Keratinocyte (primary cell): ENCODE measurements at regions not wholly inside any gene's neighbourhood (a gene's known extent, or its start where the extent isn't known, plus 50 kb on each side); places are given as distances from the start of the nearest gene placed in this dataset.

ENCODE experiments used
- DNase-seq: peaks from one replicate; pipeline ENCODE4 v3.0.0-alpha.2; 2011; ENCODE audit warnings: low read depth, missing footprints, low spot score
- FAIRE-seq: peaks from 2 replicates; lab custom pipeline; 2011; peaks lifted over from hg19 to GRCh38; lab: Jason Lieb, UNC
- H2AFZ ChIP-seq: 2 replicates; pipeline ENCODE4 v1.6.0; 2012; ENCODE audit warnings: low read length, control low read depth, inconsistent platforms; ENCODE audit not compliant: control insufficient read depth
- H3K27ac ChIP-seq: 2 replicates; pipeline ENCODE4 v1.5.1; 2011; ENCODE audit warnings: low read length; ENCODE audit not compliant: control insufficient read depth, insufficient read depth
- H3K27me3 ChIP-seq: 3 replicates; pipeline ENCODE4 v1.6.0; 2011; ENCODE audit warnings: low read length; ENCODE audit not compliant: control insufficient read depth, insufficient read depth; ENCODE audit errors: extremely low read depth
- H3K36me3 ChIP-seq, 2 experiments: 2 replicates in 1 of 2; 3 replicates in 1 of 2; pipeline ENCODE4 v1.5.1; 2011; ENCODE audit warnings: low read length in 2 of 2, mild to moderate bottlenecking in 1 of 2; ENCODE audit not compliant: control insufficient read depth in 2 of 2, insufficient read depth in 2 of 2; ENCODE audit errors: extremely low read depth in 1 of 2
- H3K4me1 ChIP-seq: 3 replicates; pipeline ENCODE4 v1.5.1; 2011; ENCODE audit warnings: low read length; ENCODE audit not compliant: control insufficient read depth, insufficient read depth; ENCODE audit errors: extremely low read depth
- H3K4me2 ChIP-seq: 3 replicates; pipeline ENCODE4 v1.6.0; 2011; ENCODE audit warnings: low read depth, low read length; ENCODE audit not compliant: control insufficient read depth, insufficient read depth; ENCODE audit errors: extremely low read depth
- H3K4me3 ChIP-seq, 3 experiments: fragments of 200-600 bp in 1 of 3; sonication (generic) in 1 of 3; 2 replicates in 2 of 3; 3 replicates in 1 of 3; pipeline ENCODE4 v1.5.1; 2011 to 2016; ENCODE audit warnings: low read length in 3 of 3, mild to moderate bottlenecking in 3 of 3, control low read depth in 2 of 3, inconsistent platforms in 1 of 3, low read depth in 1 of 3, mixed read lengths in 1 of 3, mixed run types in 1 of 3, moderate library complexity in 1 of 3; ENCODE audit not compliant: control insufficient read depth in 2 of 3, insufficient read depth in 2 of 3; ENCODE audit errors: extremely low read depth in 1 of 3
- H3K79me2 ChIP-seq: 2 replicates; pipeline ENCODE4 v1.6.0; 2012; ENCODE audit warnings: low read length; ENCODE audit not compliant: control insufficient read depth, insufficient read depth
- H3K9ac ChIP-seq: 3 replicates; pipeline ENCODE4 v1.6.0; 2011; ENCODE audit warnings: low read length; ENCODE audit not compliant: control insufficient read depth, insufficient read depth; ENCODE audit errors: extremely low read depth
- H3K9me1 ChIP-seq: 3 replicates; pipeline ENCODE4 v1.6.0; 2011; ENCODE audit warnings: low read length; ENCODE audit not compliant: control insufficient read depth, insufficient read depth; ENCODE audit errors: extremely low read depth
- H3K9me3 ChIP-seq: 2 replicates; pipeline ENCODE4 v1.5.1; 2012; ENCODE audit warnings: low read depth, low read length; ENCODE audit not compliant: control insufficient read depth
- H4K20me1 ChIP-seq: 3 replicates; pipeline ENCODE4 v1.6.0; 2011; ENCODE audit warnings: low read length; ENCODE audit not compliant: control insufficient read depth, insufficient read depth; ENCODE audit errors: extremely low read depth
- EZH2 ChIP-seq: IDR thresholded peaks from one replicate; pipeline ENCODE4 v1.6.1; 2012; ENCODE audit warnings: inconsistent platforms, mild to moderate bottlenecking, low read length, moderate library complexity
- dilution Hi-C: fragments of 300-500 bp; cut with MboI; formaldehyde crosslinking; loops from one replicate; pipeline ENCODE4 v1.7.0; 2020; ENCODE audit warnings: low sequenced_read_pairs; ENCODE audit not compliant: extremely low pct_ligation_motif_present
- TF ChIP-seq, protein P1 (sequence below), 3 experiments: IDR thresholded peaks in 1 of 3; conservative IDR thresholded peaks in 1 of 3; optimal IDR thresholded peaks in 1 of 3; 2 replicates in 2 of 3; 3 replicates in 1 of 3; pipeline versions ENCODE3 to v1.5.1; 2011; ENCODE audit warnings: low read length in 3 of 3, mild to moderate bottlenecking in 3 of 3, moderate library complexity in 2 of 3, control low read depth in 1 of 3, inconsistent platforms in 1 of 3; ENCODE audit not compliant: insufficient read depth in 2 of 3; ENCODE audit errors: extremely low read depth in 1 of 3

DNA sequence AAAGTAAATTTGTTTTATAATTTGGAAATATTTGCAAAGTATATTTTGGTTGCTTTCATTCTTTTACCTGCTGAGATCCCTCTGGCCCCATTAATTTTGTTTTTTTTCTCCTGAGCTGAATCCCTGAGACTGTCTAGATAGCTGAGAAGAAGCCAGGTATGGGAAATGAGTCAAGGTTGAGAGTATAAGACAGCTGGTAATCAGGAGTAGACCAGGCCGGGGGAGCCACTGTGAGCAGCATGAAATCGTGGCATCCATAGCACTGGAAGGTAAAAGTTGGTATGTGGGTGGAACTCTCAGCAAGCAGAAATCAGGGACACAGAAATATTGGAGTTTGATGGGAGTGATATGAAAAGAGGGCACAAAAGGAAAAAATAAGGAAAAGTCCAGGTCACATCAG is 164.5 kb downstream of the FHIP1A start:
- no peak for DNase-seq

GRCh38 chr4:151573945-151574344 is 165.0 kb downstream of the FHIP1A start:
- Histone ChIP-seq H2AFZ (no peak overlapping the region), H3K4me1 (peaks cover 24% of the 10 kb centered on the region), H3K9me1 (no peaks in the 10 kb centered on the region), H3K4me2 (peak overlapping the region; percentile 74), H4K20me1 (no peaks in the 10 kb centered on the region), H3K36me3 (peaks cover 0 to 6% of the 10 kb centered on the region in 2 experiments), H3K4me3 (peak overlapping the region in 1 of 3 experiments; percentile 12), H3K9ac (peak overlapping the region; percentile 5), H3K9me3 (no peaks in the 10 kb centered on the region), H3K27me3 (no peaks in the 10 kb centered on the region), H3K27ac (peak overlapping the region; percentile 61), H3K79me2 (no peaks in the 10 kb centered on the region)
- DNase-seq (peak; percentile 68), FAIRE-seq (peak; percentile 92)
- dilution Hi-C loops, result no loop called here
- TF ChIP-seq, protein P1, sequence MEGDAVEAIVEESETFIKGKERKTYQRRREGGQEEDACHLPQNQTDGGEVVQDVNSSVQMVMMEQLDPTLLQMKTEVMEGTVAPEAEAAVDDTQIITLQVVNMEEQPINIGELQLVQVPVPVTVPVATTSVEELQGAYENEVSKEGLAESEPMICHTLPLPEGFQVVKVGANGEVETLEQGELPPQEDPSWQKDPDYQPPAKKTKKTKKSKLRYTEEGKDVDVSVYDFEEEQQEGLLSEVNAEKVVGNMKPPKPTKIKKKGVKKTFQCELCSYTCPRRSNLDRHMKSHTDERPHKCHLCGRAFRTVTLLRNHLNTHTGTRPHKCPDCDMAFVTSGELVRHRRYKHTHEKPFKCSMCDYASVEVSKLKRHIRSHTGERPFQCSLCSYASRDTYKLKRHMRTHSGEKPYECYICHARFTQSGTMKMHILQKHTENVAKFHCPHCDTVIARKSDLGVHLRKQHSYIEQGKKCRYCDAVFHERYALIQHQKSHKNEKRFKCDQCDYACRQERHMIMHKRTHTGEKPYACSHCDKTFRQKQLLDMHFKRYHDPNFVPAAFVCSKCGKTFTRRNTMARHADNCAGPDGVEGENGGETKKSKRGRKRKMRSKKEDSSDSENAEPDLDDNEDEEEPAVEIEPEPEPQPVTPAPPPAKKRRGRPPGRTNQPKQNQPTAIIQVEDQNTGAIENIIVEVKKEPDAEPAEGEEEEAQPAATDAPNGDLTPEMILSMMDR (optimal IDR thresholded peaks at IDR 0.05 in 1 of 3, IDR thresholded peaks at IDR 0.05 in 1 of 3, conservative IDR thresholded peaks at IDR 0.05 in 1 of 3; ENCODE audit: extremely low read depth in 1 of 3, insufficient read depth in 2 of 3, low read length in 3 of 3), result peak; percentile 17 to 30 (median 19)
- no peak for TF ChIP-seq EZH2

More for the DNA sequence above, 164.5 kb downstream of the FHIP1A start:
- Histone ChIP-seq H4K20me1 (no peaks in the 10 kb centered on the region), H3K4me1 (peaks cover 24% of the 10 kb centered on the region), H3K9me1 (no peaks in the 10 kb centered on the region), H2AFZ (no peak overlapping the region), H3K4me2 (peak overlapping the region; percentile 74), H3K9me3 (no peaks in the 10 kb centered on the region), H3K4me3 (peak overlapping the region in 1 of 3 experiments; percentile 12), H3K27ac (peak overlapping the region; percentile 61), H3K27me3 (no peaks in the 10 kb centered on the region), H3K36me3 (peaks cover 0 to 6% of the 10 kb centered on the region in 2 experiments), H3K9ac (peak overlapping the region; percentile 5), H3K79me2 (no peaks in the 10 kb centered on the region)
- dilution Hi-C loops, result no loop called here
- no peak for TF ChIP-seq EZH2
- TF ChIP-seq, protein P1 (optimal IDR thresholded peaks at IDR 0.05 in 1 of 3, IDR thresholded peaks at IDR 0.05 in 1 of 3, conservative IDR thresholded peaks at IDR 0.05 in 1 of 3; ENCODE audit: extremely low read depth in 1 of 3, insufficient read depth in 2 of 3, low read length in 3 of 3), result no peak
- FAIRE-seq, result no peak
